ENCODE measurements at regions not wholly inside any gene's neighbourhood (a gene's known extent, or its start where the extent isn't known, plus 50 kb on each side); places are given as distances from the start of the nearest gene placed in this dataset.

DNA sequence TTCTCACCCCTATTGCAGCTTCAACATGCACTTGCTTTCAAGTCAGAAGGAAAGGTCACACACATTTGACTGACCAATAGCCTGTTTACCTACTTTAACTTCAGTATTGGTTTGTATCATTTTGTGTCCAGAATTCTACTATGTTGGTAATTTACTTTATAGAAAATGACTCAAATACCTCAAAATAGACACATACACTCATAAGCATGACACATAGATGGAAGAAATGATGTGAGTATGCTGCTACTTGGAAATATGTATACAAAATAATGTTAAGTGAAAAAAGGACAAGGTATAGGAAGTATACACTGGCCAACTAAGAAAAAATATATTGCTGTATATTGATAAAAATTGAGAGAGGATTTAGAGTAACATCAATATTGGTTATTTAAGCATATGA lies 98.8 kb upstream of the CASK start:
- no peak for TF ChIP-seq ZBTB7A (IDR thresholded peaks at IDR 0.05; ENCODE audit: low read depth)
- TF ChIP-seq FOXM1 (IDR thresholded peaks at IDR 0.05; ENCODE audit: borderline replicate concordance, low read depth): no peak
- TF ChIP-seq TCF12 (IDR thresholded peaks at IDR 0.05; ENCODE audit: low read depth): no peak
- no peak for TF ChIP-seq YY1 (IDR thresholded peaks at IDR 0.05; ENCODE audit: low read depth)
- TF ChIP-seq, protein P1, sequence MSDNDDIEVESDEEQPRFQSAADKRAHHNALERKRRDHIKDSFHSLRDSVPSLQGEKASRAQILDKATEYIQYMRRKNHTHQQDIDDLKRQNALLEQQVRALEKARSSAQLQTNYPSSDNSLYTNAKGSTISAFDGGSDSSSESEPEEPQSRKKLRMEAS (IDR thresholded peaks at IDR 0.05): no peak
- TF ChIP-seq TAF1 (IDR thresholded peaks at IDR 0.05; ENCODE audit: low read depth): no peak
- no peak for TF ChIP-seq EGR1 (IDR thresholded peaks at IDR 0.05)
- TF ChIP-seq, protein P2, sequence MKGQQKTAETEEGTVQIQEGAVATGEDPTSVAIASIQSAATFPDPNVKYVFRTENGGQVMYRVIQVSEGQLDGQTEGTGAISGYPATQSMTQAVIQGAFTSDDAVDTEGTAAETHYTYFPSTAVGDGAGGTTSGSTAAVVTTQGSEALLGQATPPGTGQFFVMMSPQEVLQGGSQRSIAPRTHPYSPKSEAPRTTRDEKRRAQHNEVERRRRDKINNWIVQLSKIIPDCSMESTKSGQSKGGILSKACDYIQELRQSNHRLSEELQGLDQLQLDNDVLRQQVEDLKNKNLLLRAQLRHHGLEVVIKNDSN (IDR thresholded peaks at IDR 0.05): no peak
- no peak for TF ChIP-seq NFIC (IDR thresholded peaks at IDR 0.05)
- TF ChIP-seq, protein P3, sequence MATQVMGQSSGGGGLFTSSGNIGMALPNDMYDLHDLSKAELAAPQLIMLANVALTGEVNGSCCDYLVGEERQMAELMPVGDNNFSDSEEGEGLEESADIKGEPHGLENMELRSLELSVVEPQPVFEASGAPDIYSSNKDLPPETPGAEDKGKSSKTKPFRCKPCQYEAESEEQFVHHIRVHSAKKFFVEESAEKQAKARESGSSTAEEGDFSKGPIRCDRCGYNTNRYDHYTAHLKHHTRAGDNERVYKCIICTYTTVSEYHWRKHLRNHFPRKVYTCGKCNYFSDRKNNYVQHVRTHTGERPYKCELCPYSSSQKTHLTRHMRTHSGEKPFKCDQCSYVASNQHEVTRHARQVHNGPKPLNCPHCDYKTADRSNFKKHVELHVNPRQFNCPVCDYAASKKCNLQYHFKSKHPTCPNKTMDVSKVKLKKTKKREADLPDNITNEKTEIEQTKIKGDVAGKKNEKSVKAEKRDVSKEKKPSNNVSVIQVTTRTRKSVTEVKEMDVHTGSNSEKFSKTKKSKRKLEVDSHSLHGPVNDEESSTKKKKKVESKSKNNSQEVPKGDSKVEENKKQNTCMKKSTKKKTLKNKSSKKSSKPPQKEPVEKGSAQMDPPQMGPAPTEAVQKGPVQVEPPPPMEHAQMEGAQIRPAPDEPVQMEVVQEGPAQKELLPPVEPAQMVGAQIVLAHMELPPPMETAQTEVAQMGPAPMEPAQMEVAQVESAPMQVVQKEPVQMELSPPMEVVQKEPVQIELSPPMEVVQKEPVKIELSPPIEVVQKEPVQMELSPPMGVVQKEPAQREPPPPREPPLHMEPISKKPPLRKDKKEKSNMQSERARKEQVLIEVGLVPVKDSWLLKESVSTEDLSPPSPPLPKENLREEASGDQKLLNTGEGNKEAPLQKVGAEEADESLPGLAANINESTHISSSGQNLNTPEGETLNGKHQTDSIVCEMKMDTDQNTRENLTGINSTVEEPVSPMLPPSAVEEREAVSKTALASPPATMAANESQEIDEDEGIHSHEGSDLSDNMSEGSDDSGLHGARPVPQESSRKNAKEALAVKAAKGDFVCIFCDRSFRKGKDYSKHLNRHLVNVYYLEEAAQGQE (IDR thresholded peaks at IDR 0.05; ENCODE audit: low read depth): no peak
- no peak for TF ChIP-seq TEAD4 (IDR thresholded peaks at IDR 0.05)

DNA sequence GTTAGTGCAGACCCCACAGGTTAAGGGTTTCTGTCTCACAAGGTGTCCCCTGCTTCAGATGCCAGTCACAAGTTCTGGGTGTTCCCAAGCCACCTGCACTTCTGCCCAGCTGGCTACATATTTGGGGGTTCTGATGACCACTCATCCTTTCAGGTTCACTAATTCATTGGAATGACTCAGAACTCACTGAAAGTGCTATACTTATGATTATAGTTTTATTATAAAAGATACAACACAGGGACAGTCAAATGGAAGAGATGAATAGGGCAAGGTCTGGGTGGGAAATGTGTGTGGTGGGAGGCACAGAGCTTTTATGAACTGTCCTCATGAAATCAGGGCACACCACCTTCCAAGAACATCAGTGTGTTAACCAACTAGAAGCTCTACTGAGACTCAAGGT lies 97.7 kb upstream of the CASK start:
- TF ChIP-seq TEAD4 (IDR thresholded peaks at IDR 0.05) (no peak), YY1 (IDR thresholded peaks at IDR 0.05; ENCODE audit: low read depth) (no peak), CEBPB (IDR thresholded peaks at IDR 0.05) (no peak), EP300 (IDR thresholded peaks at IDR 0.05; ENCODE audit: borderline replicate concordance) (no peak), FOXM1 (IDR thresholded peaks at IDR 0.05; ENCODE audit: borderline replicate concordance, low read depth) (no peak), CREB1 (IDR thresholded peaks at IDR 0.05; ENCODE audit: low read depth) (no peak), TAF1 (IDR thresholded peaks at IDR 0.05; ENCODE audit: low read depth) (no peak), EGR1 (IDR thresholded peaks at IDR 0.05) (no peak), NFIC (IDR thresholded peaks at IDR 0.05) (no peak), ZBTB7A (IDR thresholded peaks at IDR 0.05; ENCODE audit: low read depth) (no peak), RAD21 (IDR thresholded peaks at IDR 0.05; ENCODE audit: low read depth) (no peak)
- TF ChIP-seq, protein P3 (IDR thresholded peaks at IDR 0.05; ENCODE audit: low read depth): no peak
- TF ChIP-seq, protein P1 (IDR thresholded peaks at IDR 0.05): no peak
- TF ChIP-seq, protein P2 (IDR thresholded peaks at IDR 0.05): no peak

DNA sequence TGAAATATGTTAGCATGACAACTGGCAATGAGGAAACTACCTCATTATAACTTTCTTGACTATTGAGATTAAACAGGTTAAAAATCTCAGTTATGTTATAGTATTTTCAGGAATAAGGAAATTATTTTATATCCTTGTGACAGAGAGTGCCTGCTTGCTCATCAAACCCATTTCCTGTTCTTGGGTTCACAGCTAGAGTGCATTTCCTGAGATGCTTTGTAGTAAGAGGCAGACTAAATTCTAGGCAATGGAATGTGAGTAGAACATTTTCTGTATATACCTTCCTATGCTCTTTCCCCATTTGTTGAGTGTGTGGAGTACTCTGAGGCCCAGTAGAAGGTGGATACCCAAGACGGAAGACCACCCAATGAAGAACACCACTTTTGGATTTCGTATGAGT lies 96.9 kb upstream of the CASK start:
- TF ChIP-seq TEAD4 (IDR thresholded peaks at IDR 0.05) (no peak), ZBTB7A (IDR thresholded peaks at IDR 0.05; ENCODE audit: low read depth) (no peak), EGR1 (IDR thresholded peaks at IDR 0.05) (no peak), CEBPB (IDR thresholded peaks at IDR 0.05) (no peak), RAD21 (IDR thresholded peaks at IDR 0.05; ENCODE audit: low read depth) (no peak), FOXM1 (IDR thresholded peaks at IDR 0.05; ENCODE audit: borderline replicate concordance, low read depth) (no peak), EP300 (IDR thresholded peaks at IDR 0.05; ENCODE audit: borderline replicate concordance) (no peak), YY1 (IDR thresholded peaks at IDR 0.05; ENCODE audit: low read depth) (no peak), TAF1 (IDR thresholded peaks at IDR 0.05; ENCODE audit: low read depth) (no peak), CREB1 (IDR thresholded peaks at IDR 0.05; ENCODE audit: low read depth) (no peak), TCF12 (IDR thresholded peaks at IDR 0.05; ENCODE audit: low read depth) (no peak), NFIC (IDR thresholded peaks at IDR 0.05) (no peak)
- TF ChIP-seq, protein P3 (IDR thresholded peaks at IDR 0.05; ENCODE audit: low read depth): no peak
- TF ChIP-seq, protein P2 (IDR thresholded peaks at IDR 0.05): no peak
- TF ChIP-seq, protein P1 (IDR thresholded peaks at IDR 0.05): no peak

DNA sequence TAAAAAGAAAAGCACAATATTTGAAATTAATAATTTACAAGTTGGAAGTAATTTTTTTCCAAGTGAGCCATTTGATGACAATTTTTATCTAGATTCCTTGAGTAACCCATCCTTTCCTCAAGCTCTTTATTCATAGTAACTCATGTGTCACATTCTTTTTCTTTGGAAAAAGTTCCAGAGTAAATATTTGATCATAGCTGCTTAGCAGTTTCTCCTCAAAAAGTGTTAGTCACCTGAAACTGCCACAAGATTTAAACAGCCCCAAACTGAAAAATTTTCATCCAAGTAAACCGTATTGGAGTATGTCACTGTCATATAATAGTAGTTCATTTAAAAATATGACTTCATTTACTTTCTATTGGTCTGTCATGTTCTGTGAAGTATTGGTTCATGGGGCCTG lies 94.6 kb upstream of the CASK start:
- TF ChIP-seq TCF12 (IDR thresholded peaks at IDR 0.05; ENCODE audit: low read depth) (no peak), TEAD4 (IDR thresholded peaks at IDR 0.05) (no peak), ZBTB7A (IDR thresholded peaks at IDR 0.05; ENCODE audit: low read depth) (no peak), FOXM1 (IDR thresholded peaks at IDR 0.05; ENCODE audit: borderline replicate concordance, low read depth) (no peak), YY1 (IDR thresholded peaks at IDR 0.05; ENCODE audit: low read depth) (no peak), CEBPB (IDR thresholded peaks at IDR 0.05) (no peak), TAF1 (IDR thresholded peaks at IDR 0.05; ENCODE audit: low read depth) (no peak), NFIC (IDR thresholded peaks at IDR 0.05) (no peak), EP300 (IDR thresholded peaks at IDR 0.05; ENCODE audit: borderline replicate concordance) (no peak), RAD21 (IDR thresholded peaks at IDR 0.05; ENCODE audit: low read depth) (no peak)
- TF ChIP-seq, protein P3 (IDR thresholded peaks at IDR 0.05; ENCODE audit: low read depth): no peak
